Stimulated activated CD4-positive, alpha-beta T cell treated with anti-CD3 and anti-CD28 coated beads, TNF-alpha, amount 100 ng/mL, for 48 hours (primary cell): ENCODE measurements at regions not wholly inside any gene's neighbourhood (a gene's known extent, or its start where the extent isn't known, plus 50 kb on each side); places are given as distances from the start of the nearest gene placed in this dataset.

ENCODE experiments used
- DNase-seq, 3 donors: peaks; one replicate each; pipeline ENCODE4 v3.0.0-alpha.2; 2020; ENCODE audit warnings: low read depth in 3 of 3

- no peak for DNase-seq
Measured at GRCh38 chr6:139932671-139933070, 558.2 kb upstream of the CITED2 start.

DNA sequence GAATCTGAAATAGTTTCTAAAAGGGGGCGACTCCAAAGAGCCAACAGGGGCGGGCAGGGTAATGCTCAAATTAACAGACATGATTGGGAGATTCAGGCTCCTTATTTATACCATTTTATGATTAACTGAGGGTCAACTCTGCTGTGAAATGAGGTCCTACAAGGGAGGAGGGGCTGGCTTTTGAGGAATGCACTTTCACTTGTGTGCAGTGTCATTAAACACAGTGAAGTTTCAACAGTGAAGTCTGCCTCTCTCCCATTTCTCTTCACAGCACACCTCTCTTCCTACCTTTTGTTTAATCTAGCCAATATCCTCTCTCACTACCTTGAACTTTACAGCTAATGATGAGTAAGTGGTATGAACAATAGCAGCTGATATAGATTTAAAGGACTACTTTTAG is 557.3 kb upstream of the CITED2 start:
- DNase-seq, result no peak

GRCh38 chr6:139927742-139928305 is 553.4 kb upstream of the CITED2 start:
- no peak for DNase-seq

DNA sequence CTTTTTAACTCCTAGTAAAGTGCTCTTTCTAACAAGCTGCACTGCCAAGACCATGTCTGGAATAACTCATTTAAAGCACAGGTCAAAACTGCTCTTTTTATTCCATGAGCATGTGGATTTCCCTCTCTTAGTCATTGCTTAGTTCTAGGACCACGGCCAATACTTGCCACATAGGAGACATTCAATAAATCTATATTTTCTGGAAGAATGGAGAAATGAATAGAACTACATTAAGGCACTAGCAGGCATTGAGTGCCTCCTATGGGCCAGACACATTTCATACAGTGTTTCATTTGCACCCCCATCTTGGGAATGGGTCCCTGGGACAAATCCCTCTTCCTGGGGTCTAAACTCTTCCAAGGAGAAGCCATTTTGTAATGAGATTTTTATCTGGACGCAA is 552.8 kb upstream of the CITED2 start:
- no peak for DNase-seq

DNA sequence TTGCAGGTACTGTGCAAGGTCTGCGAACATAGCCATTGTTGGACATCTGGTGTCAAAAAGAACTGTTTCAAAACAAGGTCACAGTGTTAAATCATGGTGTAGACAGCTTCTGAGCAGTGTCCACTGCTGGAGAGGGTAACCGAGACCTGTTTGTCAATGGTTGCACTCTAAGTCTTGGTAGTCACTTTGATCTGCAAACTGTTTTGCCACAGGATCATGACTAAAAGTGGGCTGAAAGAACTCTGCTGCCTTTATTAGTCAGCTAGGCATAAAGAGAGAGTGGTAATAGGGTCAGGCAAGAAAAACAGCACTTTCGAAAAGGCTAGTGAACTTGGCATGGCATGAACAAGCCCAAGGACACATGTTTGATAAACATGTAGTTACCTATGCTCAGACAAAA is 552.3 kb upstream of the CITED2 start:
- no peak for DNase-seq

GRCh38 chr6:139925894-139926641 is 551.6 kb upstream of the CITED2 start:
- no peak for DNase-seq

DNA sequence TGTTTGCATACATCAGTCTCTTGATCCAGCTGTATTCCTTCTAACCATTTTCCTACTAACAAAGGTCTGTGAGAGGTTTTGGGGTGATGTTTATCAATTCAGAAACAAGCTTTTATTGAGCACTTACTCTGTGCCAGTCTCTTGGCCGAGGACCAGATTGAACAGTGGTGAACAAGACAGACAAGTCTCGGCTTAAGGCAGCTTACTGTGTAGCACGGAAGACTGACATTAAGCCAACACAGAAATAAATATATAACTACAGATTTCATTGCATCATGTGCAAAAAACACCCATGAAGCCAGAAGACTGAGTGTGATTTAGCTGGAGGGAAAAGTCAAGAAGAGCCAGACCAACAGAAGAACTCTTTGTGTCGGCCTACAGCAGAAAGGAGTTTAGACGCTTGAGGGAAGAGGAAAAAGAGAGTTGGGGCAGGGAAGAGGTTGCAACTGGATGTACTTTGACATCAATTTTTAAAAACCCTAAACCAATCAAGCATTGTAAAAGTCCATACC is 549.6 kb upstream of the CITED2 start:
- no peak for DNase-seq

DNA sequence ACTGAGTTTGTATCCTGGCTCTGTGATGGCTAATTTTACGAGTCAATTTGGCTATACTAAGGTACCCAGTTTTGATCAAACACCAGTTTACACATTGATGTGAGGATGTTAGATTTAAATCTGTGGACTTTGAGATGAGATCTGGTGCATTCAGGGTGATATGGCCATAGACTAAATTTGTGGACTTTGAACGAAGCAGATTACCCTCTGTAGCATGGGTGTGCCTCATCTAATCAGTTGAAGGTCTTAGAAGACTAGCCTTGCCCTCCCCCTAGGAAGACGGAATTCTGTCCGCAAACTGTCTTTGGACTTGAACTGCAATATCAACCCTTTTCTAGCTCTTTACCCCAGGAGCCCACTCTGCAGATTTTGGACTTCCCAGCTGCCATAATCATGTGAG is 547.8 kb upstream of the CITED2 start:
- DNase-seq, result no peak

DNA sequence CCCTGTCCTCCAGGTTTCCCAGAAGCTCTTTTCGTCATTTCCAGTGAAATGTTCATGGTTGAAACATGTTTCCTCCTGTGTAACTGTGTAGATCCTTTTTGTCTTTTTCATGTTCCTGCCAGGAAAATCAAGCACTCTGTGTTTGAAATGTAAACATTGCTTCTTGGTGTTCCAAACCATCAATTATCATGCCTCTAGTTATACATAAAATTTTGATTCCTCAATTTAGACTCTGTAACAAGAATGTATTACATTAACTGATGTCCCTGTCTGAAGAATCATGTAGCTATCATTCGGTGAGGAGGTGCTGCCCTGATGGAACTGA is 546.3 kb upstream of the CITED2 start:
- no peak for DNase-seq

GRCh38 chr6:139920027-139920775 is 545.8 kb upstream of the CITED2 start:
- DNase-seq, result no peak

DNA sequence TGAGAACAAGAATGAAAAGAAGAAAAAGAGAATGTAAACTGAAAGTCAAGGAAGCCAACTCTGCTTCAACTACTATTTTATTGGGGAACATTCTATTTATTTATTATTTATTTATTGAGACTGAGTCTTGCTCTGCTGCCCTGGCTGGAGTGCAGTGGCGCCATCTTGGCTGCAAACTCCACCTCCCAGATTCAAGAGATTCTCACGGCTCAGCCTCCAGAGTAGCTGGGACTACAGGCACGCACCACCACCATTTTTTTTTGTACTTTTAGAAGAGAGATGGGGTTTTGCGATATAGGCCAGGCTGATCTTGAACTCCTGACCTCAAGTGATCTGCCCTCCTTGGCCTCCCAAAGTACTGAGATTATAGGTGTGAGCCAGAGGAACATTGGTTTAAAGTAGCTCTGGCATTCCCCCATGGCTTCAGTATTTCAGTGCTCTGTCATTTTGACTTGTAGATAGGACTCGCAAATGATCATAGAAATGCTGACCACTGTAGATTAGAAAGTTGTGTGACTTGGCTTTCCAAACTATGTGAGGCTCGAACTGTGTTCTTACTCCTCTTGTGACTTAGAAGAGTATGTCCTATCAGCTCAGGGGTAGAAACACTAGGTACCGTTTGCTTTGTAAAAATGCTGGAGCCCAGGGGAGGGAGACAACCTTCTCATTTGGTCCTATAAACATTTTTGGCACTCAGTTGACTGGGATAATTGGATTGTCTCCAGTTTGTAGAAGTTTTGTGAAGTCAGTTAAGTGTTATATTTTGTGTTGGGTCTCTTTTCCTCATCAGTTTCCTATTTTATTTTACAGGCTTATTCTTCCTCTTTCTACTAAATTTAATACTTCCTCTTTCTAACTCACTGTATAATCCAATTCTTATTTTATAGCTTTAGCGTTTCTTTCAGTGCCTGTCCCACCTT is 544.9 kb upstream of the CITED2 start:
- DNase-seq, result no peak

DNA sequence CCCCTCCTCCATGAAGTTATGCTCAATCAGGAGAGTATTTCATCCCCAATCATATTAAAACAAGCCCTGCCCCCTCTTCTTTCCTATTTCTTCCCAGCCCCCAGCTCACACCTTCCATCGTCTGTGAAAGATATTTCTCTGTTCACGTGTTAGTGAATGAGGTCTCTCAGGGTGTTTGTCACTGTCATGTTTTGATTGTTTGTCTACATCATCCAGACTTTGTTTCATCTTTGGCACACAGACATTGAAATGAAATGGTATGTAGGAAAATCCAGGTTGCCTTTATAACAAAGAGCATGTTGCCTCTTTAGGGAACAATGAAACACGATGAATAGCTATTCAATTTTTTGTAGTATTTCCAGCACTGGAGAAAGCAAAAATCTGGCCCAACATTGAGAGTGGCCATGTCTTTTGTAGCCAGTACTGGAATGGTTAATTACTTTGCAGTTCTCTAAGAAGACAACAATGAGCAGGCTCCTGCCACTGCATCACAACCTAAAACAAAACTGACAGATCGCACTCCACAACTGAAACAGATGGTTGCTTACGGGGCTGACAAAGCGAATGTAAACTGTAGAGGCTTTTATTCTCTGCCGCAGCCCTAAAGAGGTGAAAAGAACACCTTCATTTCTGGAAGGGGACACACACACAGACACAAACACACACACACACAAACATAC is 543.6 kb upstream of the CITED2 start:
- no peak for DNase-seq

DNA sequence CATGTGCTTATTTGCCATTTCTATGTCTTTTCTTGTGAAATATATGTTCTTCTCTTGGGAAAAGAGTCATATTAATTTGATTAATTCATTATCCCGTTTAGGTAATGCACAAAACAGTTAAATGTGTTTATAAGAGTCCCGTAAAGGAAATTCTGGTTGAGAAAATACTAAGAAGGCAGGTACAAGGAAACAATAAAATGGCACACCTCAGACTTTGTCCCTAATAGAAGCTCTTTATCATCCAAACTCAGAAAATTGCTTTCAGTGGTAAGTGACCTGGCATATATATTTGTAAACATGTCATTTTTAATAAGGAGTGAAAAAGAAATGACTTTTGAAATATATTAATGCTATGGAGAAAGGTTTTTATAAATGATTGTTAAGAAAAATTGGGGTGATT is 540.5 kb upstream of the CITED2 start:
- no peak for DNase-seq

DNA sequence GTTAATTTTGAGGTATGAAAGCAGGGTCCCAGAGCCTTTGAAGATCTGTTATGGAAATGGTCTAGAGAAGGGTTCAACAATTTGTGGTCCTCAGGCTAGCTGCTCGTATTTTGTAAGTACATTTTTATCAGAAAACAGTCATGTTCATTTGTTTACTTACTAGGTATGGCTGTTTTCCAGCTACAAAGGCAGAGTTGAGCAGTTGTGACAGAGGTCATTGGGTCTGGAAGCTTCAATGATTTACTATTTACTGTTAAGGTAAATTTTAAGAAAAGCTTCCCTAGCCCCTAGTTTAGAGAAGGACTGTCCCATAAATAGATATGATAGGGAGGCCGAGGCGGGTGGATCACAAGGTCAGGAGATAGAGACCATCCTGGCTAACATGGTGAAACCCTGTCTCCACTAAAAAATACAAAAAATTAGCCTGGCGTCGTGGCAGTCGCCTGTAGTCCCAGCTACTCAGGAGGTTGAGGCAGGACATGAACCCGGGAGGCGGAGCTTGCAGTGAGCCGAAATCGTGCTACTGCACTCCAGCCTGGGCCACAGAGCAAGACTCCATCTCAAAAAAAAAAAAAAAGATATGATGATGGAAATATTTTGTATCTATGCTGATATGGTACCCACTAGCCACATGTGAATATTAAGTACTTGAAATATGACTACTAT is 538.4 kb upstream of the CITED2 start:
- DNase-seq, result no peak

- no peak for DNase-seq
Measured at GRCh38 chr6:139909992-139910391, 535.5 kb upstream of the CITED2 start.

DNA sequence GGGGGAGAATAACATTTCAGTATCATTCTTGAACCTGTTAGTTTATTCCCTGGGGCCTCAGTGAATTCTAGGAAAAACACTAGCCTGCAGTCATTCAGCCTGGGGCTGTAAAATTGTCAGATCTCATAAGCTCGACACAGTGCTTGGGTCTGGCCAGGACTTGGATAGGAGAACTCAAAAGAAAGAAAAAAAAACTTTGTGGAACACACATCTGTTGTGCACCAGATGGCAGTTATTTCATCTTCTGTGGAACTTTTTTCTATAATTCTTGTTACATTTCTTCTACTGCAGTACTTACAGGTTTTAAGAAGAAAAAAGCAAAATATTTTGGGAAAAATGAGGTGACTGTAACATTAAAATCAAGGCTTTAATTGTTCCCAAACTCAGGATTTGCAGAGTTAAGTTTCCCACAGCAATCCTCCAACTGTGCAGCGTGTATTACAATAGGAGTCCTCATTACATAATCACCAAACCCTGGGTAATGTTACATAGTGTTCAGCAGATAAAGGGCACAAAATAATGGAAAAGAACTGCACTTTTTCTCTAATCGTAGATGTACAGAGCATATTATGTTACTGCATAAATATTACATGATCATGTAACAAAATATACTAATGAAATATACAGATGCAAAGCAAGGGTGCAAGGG is 531.1 kb upstream of the CITED2 start:
- DNase-seq, result no peak

GRCh38 chr6:139904568-139904967 is 530.1 kb upstream of the CITED2 start:
- DNase-seq, result no peak

GRCh38 chr6:139904158-139904533 is 529.7 kb upstream of the CITED2 start:
- no peak for DNase-seq

DNA sequence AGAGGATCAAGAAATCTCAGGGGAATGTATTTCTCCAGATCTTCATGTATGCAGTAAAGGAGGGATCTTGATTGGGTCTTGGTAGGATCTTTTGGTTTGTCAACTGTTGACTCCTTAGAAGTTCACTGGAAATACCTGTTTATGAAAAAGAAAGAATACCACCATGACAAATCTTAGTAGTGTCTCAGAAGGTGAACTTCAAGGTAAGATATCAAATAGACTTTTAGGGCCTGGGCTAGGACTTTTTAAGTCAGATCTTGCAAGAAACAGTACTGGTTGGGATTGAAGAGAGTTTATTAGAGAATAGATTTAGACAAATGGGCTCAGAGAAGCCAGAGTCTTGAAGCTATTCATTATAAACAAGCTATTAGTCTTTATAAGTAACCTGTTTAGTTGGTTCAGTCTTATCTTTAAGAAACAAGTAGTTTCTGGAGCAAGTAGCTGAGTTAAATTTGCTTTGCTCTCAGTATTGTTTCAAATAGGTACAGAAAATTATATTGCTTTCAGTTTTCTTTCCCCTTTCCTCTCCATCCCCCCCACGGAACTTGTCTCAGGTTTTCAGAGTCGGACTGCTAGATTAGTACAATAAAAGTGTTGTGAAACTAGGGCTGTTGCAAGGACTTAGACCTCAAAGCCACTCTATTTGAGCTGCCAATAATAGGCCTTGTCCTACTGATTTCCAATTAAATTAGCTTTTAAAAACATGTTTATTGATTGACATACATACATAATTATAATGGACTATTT is 529.1 kb upstream of the CITED2 start:
- no peak for DNase-seq
